Gastrocnemius medialis (tissue), 4 donors: ENCODE measurements at regions not wholly inside any gene's neighbourhood (a gene's known extent, or its start where the extent isn't known, plus 50 kb on each side); places are given as distances from the start of the nearest gene placed in this dataset.

Source experiments
- POLR2A ChIP-seq, 2 donors: fragments of 450-650 bp; IDR thresholded peaks; one replicate each; pipeline ENCODE4 v1.6.1; 2017; ENCODE audit warnings: antibody characterized with exemption in 2 of 2, mild to moderate bottlenecking in 2 of 2, moderate library complexity in 2 of 2
- TF ChIP-seq, protein P1 (sequence below), 5 experiments: fragments of 450-650 bp in 3 of 5; fragments of 200-600 bp in 2 of 5; sonication (generic) in 2 of 5; IDR thresholded peaks in 4 of 5; conservative IDR thresholded peaks in 1 of 5; 1 replicate in 4 of 5; 2 replicates in 1 of 5; pipeline ENCODE4 v1.5.1; 2016 to 2019; ENCODE audit warnings: antibody characterized with exemption in 5 of 5, mild to moderate bottlenecking in 3 of 5, moderate library complexity in 3 of 5

DNA sequence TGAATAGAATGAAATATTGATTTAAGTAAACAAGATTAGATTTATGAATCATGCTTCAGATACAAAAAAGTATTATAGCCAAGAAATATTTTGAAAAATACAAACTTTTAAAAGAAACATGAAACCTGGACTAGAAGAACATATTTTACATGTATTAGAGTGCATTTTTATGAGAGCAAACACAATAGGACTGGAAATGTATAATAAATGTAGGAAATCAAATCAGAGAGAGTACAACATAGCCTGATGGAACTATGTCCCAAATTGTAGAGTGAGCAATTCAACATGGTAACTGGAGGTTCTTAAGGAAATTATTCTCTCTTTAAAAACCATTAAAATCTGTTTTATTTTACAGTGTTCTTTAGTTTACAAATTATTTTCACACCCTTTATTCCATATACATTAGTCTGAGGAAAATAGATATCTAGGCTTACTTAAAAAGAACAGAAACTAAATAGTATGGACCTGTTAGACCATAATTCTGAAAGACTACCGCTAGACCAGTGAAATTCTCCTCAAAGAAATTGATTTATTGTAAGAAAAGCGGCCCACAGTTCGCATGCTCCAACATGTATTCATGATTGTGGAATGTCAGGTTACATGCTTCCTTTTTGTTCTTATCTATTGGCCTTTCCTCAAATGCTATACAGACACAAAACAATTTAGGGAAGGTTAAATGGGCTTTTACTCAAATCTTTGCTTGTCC is 1526.5 kb upstream of the SLC10A2 start:
- TF ChIP-seq, protein P1, sequence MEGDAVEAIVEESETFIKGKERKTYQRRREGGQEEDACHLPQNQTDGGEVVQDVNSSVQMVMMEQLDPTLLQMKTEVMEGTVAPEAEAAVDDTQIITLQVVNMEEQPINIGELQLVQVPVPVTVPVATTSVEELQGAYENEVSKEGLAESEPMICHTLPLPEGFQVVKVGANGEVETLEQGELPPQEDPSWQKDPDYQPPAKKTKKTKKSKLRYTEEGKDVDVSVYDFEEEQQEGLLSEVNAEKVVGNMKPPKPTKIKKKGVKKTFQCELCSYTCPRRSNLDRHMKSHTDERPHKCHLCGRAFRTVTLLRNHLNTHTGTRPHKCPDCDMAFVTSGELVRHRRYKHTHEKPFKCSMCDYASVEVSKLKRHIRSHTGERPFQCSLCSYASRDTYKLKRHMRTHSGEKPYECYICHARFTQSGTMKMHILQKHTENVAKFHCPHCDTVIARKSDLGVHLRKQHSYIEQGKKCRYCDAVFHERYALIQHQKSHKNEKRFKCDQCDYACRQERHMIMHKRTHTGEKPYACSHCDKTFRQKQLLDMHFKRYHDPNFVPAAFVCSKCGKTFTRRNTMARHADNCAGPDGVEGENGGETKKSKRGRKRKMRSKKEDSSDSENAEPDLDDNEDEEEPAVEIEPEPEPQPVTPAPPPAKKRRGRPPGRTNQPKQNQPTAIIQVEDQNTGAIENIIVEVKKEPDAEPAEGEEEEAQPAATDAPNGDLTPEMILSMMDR (IDR thresholded peaks at IDR 0.05 in 4 of 5, conservative IDR thresholded peaks at IDR 0.05 in 1 of 5), result no peak
- TF ChIP-seq POLR2A (IDR thresholded peaks at IDR 0.05), result no peak
